SIG-M5 treated with dmso at 0.1 percent for 504 hours (cell line): ENCODE measurements at regions not wholly inside any gene's neighbourhood (a gene's known extent, or its start where the extent isn't known, plus 50 kb on each side); places are given as distances from the start of the nearest gene placed in this dataset.
A peak's percentile ranks its signal among the peaks of the same experiment; 100 is the strongest.

Experiments used
- DNase-seq: peaks from one replicate; lab custom pipeline; 2025; ENCODE audit not compliant: unreplicated experiment; lab: John Stamatoyannopoulos, UW

DNA sequence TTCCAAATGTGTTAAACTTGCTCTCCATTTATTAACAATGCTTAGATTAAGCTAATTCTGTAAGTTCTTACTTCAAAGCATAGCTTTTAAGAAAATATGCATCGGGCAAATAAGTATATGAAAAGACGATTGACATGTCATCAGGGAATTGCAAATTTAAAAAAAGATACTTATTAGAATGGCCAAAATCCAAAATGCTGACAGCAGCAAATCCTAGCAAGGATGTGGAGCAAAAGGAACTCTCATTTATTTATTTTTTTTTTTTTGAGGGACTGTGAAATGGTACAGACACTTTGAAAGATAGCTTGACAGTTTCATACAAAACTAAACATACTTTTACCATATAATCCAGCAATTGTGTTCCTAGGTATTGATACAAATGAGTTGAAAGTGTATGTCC, 779.5 kb upstream of the MDGA2 start:
- no peak for DNase-seq

DNA sequence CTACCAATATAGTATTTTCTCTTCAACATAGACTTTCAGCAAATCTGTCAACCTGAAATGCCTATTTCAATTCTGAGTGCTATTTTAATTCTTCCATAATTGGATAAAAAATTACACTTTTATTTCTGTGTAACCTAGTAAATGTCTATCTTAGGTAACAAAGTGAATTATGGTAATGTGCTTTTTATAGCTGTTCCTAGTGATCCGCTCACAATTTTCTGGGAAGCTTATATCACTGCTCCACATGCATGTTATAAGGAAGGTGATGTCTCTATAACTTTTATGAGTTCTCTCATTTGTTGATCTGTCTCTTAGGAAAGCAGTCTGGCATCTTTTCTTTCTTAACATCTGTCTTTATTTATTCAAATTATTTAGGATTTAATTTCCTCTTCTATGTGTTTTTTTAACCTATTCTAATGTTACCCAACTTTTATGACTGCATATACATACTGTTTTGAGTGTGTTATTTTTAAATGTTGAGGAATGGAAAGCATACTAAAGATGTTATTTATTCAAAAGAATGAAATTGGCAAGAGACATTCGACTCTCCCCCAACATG, 777.1 kb upstream of the MDGA2 start:
- no peak for DNase-seq

DNA sequence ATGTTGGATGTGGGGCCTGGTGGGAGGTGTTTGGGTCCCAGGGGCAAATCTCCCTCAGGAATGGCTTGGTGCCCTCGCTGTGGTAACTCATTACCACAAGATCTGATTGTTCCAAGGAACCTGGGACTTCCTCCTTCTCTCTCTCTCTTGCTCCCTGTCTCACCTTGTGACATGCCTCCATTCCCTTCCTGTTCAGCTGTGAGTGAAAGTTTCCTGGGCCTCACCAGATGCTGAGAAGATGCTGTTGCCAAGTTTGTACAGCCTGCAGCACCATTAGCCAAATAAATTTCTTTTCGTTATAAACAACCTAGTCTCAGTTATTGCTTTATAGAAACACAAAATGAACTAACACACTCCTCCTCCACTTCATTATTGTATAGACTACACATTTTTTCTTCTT, 759.8 kb upstream of the MDGA2 start:
- no peak for DNase-seq

DNA sequence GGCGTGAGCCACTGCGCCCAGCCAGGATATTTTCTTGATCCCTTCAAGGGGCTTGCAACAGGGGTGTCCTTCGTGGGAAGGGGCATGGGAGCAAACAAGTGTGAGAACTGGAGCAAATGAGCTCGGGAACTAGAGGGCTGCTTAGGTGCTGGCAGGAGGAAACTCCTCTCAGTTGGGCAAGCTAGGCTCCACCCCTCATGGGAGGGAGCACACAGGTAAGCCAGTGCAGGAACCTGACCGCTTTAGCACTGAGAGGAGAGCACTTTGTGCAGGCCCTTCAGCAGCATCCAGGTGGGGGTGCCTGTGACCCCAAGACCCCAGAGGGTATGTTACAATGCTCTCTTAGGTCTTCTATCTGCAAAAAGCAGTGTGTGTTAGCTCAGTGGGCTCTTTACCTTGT, 755.4 kb upstream of the MDGA2 start:
- DNase-seq = no peak

DNA sequence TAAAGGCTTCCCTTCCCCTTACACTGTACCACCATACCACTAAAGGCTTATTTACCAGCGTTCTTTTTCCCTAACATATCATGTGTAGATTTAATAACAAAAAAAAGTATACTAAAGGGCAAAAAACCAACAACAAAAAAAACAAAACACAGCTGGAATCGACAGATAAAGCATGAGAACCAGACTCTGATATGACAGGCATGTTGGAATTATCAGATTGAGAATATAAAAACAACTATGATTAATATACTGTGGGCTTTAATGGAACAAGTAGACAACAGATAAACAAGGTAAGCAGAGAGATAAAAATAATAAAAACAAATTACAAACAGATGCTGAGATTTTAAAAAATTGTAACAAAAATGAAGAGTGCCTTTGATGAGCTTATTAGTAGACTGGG, 754.1 kb upstream of the MDGA2 start:
- no peak for DNase-seq

DNA sequence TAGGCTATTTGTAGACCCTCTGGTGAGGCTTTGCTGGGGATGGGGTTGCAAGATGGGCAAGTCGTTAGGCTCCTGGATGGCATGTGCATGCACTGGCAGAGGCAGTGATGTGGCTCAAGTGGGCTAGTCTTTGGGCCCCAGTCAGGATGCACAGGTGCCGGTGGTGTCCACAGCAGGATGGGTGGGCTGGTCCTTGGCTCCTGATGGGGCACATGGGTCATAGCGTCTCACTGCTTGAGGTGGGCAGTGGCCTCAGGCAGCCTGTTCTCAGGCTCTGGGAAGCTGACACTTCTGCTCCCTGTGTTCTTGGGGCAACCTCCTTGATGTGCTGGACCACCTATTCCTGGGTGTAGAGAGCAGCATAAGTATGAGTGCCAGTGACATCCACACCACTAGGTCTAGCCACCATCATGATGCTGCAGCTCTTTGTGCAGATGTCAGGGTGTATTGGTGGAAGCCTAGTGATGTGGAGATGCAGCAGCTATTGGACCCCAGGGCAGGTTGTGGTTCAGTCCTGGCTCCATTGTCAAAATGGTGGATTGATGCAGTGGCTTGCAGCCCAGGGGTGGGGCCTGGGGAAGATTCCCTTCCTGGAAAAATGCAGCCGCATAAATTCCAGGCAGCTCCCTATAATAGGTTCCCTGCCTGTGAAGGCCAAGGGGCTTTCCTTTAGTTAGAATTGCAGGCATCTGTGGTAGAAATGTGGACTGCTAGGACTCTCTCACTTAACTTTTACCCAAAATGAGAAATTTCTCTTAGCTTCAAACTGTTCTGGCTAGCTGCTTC, 742.5 kb upstream of the MDGA2 start:
- no peak for DNase-seq

DNA sequence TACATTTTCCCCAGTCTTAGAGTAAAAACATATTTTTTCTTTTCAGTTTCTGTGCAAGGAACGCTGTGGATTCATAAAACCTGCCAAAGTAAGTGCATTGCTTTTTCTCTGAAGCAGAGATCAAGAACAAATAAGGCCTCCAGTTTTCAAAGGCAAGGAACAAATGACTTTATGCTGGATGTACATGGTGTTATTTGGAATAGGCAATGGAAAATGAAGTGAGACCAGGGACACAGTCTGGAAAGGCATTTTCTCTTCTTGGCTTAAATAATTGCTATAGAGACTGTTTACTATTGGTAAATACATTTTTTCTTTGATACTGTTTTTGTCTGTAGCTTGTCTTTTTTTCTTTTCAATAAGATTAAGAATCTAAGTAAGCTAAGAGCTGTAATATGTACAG, 725.9 kb upstream of the MDGA2 start:
- no peak for DNase-seq

DNA sequence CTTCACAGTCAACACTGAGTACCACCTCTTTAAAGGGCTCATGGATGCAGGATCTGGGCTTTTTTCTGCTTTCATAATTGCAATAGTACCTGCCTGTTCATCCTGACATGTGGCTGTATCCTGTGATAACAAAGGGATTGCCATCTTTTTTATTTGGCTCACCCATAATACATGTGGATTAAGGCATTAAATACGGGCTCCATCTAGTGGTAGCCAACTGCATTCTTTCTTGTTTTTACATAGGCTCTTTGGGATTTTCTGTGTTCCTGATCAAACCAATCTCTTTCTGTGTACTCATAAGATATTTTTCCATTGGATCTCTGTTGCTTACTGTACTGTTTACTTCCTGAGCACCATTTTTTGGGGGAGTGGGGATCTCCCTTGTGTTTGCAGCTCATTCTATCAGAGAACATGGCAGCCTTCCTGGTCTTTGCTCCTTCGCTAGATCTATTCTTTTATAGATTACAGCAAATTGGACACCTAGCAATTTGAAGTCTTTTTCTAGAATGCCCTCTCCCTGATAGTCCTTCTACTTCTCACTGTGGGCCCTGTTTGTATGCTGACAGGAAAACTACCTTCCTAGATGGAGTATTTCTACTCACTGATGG, 723.4 kb upstream of the MDGA2 start:
- peak; percentile 56 for DNase-seq

DNA sequence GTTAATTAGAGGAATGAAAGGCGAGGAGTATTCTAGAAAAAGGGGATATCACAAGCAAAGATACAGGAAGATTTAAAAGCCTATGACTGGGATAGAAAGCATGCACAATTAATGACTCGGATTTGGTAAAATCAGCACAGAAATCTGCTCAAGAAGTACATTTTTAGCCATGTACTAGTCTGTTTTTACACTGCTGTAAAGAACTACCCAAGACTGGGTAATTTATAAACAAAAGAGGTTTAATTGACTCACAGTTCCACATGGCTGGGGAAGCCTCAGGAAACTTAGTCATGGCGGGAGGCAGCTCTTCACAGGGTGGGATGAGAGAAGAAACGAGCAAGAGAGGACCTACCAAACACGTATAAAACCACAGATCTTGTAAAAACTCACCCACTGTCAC, 716.3 kb upstream of the MDGA2 start:
- DNase-seq = no peak

DNA sequence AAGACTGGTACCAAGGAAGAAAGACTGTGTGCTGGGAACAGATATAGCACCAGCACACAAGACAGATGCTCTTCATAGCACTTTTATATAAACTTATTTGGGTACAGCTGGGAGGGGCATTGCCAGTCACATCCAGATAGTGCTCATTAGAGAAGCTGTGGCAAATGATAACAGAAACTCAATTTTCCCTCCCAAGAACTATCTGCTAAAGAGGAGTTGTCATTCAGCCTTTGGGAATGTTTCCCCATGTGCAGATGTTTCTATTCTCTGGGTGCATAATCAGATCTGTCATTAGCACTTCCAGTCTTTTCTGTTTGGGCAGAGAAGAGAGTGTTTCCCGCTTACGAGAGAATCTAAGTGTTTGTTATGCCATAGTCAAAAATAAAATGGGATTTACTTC, 714.9 kb upstream of the MDGA2 start:
- DNase-seq = no peak

DNA sequence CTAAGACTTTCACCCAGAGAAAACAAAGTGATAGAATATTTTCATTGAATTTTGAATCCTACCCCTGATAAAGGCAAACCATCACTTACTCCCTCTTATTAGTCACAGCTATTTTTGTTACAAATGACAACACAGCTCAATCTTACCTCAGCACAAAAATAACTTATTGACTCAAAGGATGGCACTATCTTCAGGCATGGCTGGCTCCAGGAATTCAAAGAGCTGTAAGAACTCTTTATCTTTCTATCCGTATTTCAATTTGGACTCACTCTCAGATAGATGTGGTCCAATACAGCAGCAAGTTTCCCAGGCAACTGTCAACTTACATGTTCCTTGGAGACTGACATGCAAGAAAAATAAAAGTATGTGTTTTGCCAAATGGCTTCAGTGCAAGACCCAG, 709.4 kb upstream of the MDGA2 start:
- no peak for DNase-seq

DNA sequence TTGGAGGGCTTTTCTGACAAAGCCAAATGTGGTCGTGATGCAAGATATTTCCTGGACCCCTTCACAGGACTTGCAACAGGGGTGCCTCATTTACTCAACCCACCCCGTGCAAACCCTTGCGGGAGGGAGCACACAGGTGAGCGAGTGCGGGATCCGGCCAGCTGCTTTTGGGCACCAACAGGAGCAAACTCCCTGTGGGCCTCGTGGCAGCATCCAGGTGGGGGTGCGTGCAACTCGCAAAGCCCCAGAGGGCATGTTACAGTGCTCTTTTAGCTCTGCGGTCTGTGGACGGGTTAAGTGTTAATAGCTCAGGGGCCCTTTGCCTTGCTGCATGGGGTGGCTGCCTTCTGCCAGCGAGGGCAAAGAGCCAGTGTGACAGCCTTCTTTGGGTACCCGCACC, 707.6 kb upstream of the MDGA2 start:
- no peak for DNase-seq

DNA sequence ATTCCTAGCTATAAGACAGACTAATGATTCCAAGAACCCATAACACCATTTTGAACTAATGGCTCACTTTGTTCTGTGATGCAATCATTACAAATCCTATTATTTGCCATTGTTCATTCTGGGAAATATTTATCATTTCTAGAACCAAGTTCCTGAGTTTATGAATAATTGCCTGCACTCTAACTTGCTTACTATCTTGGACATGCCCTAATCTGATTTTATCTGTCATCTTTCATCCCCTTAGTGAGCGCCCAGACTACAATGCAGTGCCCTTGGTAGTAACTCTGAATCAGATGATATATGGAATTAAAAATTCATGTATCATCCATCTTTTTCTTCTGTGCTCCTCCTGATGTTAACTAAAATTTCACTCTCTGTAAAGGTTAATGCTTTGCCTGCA, 703.1 kb upstream of the MDGA2 start:
- DNase-seq = no peak

DNA sequence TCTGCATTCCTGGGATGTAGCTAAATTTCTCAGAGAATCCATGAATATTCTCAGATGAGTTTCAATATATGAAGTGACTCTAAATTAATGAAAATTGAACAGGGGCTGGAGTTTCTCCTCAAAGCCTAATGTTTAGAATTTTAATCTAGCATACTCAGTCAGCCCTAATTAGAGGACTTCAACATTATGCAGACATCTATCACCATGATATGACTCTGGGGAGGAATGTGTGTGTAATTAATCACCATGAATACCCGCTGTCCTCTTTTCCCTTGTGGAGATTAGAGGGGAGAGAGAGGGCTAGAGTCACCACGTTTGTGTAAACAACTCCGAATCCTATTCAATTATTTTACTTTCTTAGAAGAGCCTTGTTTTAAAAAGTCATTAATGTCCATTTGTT, 698.6 kb upstream of the MDGA2 start:
- no peak for DNase-seq

DNA sequence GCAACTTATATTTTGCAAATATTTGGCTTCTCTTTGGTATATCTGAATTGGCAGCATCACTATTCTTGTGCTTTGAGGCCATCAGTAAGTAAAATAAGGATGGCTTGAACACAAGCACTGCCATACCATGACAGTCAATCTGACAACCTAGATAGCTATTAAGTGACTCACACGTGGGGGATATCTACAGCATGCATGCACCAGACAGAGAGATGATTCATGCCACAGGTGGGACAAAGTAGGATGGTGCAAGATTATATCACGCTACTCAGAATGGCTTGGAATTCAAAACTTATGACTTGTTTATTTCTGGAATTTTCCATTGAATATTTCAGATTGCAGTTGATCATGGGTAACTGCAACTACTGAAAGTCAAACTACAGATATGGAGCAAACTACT, 675.6 kb upstream of the MDGA2 start:
- DNase-seq = no peak

DNA sequence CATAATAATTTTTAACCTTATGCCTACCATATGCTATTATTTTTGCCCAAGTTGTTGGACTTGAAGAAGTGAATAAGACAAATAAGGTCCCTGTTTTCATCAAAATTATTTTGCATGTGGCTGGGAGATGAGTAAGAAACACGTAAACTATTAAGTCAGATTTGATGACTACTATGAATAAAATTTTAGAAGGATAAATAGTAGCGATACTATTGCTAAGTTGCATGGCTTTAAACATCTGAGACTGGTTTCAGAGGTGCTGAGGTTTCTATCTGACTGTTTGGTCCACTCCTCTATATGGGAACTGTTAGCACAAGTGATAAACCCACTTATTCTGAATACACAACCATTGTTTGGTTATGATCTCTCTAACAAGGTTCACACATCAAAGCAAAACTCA, 674.3 kb upstream of the MDGA2 start:
- DNase-seq = no peak

DNA sequence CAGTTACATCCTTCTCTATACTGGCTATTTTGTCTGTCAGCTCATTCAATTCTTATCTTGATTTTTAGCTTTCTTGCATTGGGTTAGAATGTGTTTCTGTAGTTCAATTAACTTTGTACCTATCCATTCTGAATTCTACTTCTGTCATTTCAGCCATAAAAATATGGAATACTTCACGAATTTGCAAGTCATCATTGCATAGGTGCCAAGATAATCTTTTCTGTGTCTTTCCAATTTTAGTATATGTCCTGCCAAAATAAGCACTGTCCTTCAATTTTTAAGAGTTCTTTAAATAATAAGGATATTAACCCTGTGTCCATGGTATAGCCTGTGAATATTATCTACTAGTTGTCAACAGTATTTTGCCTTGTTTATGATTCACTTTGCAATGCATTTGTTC, 665.7 kb upstream of the MDGA2 start:
- DNase-seq = no peak

DNA sequence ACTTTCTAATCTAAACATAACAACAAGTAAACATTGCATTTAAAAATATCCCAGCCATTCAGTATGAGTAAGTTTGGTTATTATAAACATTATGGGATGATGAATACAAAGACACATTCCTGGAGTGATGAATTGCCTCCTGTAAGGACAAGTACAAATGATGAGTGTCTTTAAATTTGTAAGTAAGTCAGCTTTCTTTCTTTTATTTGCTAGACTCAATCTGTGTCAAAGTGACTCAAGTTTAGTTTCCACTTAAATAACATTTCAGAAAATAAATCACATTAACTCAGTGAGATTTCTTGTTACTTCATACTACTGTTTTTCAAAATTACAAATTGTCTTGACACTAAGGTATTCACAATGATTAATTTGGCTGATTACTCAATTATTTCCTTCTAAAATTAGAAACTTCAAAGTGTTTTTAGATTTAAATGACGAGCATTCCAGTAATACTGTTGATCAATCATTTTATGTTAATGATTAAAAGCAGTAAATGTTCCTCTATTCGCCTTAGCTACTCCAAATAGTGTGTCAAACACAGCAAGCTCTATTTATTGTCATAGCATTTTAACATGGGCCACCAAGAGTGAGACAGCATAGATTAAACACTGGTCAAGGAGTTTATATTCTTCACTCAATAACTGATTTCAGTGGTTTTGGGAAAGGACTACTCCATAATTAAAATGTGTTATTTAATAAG, 658.0 kb upstream of the MDGA2 start:
- no peak for DNase-seq

DNA sequence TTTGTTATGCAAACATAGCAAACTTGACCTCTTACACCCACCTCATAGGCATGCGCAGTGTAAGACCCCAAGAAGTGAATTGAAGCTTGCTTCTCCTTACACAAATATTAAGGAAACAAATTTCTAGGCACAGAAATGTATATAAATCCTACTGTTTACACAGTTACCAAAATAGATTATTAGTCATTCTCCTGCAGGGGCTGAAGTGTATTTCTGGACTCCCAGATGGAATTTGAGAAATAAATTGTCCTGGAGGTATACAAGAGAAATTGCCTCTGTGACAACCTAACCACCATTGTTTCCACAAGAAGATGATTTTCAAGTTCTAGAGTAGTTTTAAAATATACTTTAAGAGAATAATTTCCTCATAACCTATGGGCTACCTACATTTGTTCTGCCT, 656.0 kb upstream of the MDGA2 start:
- DNase-seq = no peak

DNA sequence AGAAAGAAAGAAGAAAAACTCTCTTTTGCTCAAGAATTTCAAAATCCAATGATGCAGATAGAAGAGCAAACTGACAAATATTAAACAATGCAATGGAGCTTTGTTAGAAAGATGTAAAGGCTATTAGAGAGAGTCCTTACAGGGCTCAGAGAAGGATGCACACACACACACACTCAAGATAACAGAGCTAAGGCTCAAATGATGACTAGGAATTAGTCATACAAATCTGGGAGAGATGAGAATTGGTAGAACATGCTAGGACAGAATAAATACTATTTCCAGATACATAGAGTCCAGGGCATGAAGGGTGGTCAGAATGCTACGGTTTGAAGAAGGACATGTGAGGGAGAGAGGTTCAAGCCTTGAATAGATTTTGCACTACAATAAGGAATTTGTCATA, 650.1 kb upstream of the MDGA2 start:
- DNase-seq = no peak

DNA sequence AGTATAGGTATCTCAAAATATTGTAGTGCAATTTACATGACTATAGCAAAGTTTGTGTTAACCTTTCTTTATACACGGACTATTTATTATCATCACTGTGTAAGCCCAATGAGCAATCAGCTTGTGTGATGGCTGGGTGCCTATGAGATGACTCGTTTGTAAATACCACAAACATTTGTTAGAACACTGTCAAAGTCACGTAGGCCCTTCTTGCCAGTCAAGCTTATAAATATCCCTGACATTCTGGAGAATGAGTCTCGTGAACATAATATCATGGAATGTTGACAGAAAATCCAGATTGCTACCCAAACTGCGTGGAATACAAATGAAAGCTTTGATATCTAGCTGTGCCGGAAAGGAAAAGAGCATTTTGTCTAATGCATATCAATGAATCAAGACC, 648.3 kb upstream of the MDGA2 start:
- no peak for DNase-seq

DNA sequence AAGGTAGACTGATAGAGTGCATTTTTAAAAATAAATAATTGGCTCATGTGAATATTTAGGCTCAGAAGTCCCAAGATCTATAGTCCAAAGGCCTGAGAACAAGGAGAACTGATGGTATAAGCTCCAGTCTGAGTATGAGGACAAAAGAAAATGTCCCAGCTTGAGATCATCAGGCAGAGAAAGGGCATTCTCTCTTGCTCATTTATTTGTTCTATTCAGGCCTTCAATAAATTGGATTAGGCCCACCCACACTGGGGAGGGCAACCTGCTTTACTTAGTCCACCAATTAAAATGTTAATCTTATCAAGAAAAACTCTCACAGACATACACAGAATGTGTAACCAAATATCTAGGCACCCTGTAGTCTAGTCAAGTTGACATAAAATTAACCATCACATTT, 644.4 kb upstream of the MDGA2 start:
- DNase-seq = no peak
